22Rv1 (cell line): ENCODE measurements at regions not wholly inside any gene's neighbourhood (a gene's known extent, or its start where the extent isn't known, plus 50 kb on each side); places are given as distances from the start of the nearest gene placed in this dataset.

ENCODE experiments used
- H3K27ac ChIP-seq: fragments of 450-650 bp; 2 replicates; pipeline ENCODE4 v1.5.1; 2017
- CTCF ChIP-seq: fragments of 450-650 bp; IDR thresholded peaks from 2 replicates; pipeline ENCODE4 v1.5.1; 2017; ENCODE audit warnings: mild to moderate bottlenecking
- ZFX ChIP-seq: fragments of 450-650 bp; IDR thresholded peaks from 2 replicates; pipeline ENCODE4 v1.6.1; 2017; ENCODE audit warnings: antibody characterized with exemption, borderline replicate concordance

- H3K27ac ChIP-seq = no peak overlapping the region
- TF ChIP-seq ZFX (no peak), CTCF (no peak)
These were observed 155.7 kb downstream of the BBOX1 start for GRCh38 chr11:27196203-27196897.

- H3K27ac ChIP-seq = no peak overlapping the region
- no peak for TF ChIP-seq ZFX
- no peak for TF ChIP-seq CTCF
These were observed 155.2 kb downstream of the BBOX1 start for GRCh38 chr11:27195837-27196202.

- H3K27ac ChIP-seq = no peak overlapping the region
- TF ChIP-seq CTCF = no peak
- TF ChIP-seq ZFX = no peak
These were observed 154.4 kb downstream of the BBOX1 start for GRCh38 chr11:27194976-27195375.

GRCh38 chr11:27193434-27194225, 153.0 kb downstream of the BBOX1 start:
- no peak for TF ChIP-seq CTCF
- TF ChIP-seq ZFX = no peak
- H3K27ac ChIP-seq = no peak overlapping the region

GRCh38 chr11:27192184-27192583, 151.6 kb downstream of the BBOX1 start:
- no peak for TF ChIP-seq ZFX
- TF ChIP-seq CTCF = no peak
- H3K27ac ChIP-seq = no peak overlapping the region

GRCh38 chr11:27191639-27192038, 151.0 kb downstream of the BBOX1 start:
- TF ChIP-seq ZFX (no peak), CTCF (no peak)
- no peak overlapping the region for H3K27ac ChIP-seq

GRCh38 chr11:27188696-27189095, 148.1 kb downstream of the BBOX1 start:
- no peak for TF ChIP-seq CTCF
- no peak for TF ChIP-seq ZFX
- H3K27ac ChIP-seq = no peak overlapping the region
